ENCODE measurements at regions not wholly inside any gene's neighbourhood (a gene's known extent, or its start where the extent isn't known, plus 50 kb on each side); places are given as distances from the start of the nearest gene placed in this dataset.

DNA sequence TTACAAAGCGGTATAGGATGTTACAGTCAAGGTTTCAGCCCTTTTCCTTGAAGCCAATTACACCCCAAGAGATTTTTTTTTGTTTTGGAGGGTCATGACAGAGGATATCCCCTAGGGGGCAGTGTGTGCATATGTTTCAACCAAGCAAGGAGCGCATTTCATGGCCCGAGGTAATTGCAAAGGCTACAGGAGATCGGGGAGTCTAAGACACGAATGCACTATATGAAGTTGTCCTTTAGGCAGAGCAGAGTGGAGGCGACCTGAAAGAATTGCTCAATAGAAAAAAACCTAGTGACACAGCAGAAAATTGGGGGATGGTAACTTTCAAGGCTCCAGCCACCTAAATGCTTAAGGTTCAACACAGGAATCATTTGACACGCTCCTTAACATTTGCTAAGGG lies 219.8 kb upstream of the PARD3B start:
- Histone ChIP-seq H3K27ac (ENCODE audit: low read depth) (no peak overlapping the region), H3F3A (replicated peaks; ENCODE audit: low read depth) (no peaks in the 10 kb centered on the region), H2AFZ (no peak overlapping the region), H3K36me3 (ENCODE audit: insufficient read depth) (no peaks in the 10 kb centered on the region), H3K4me2 (no peak overlapping the region), H3K79me2 (replicated peaks; ENCODE audit: insufficient read depth) (no peaks in the 10 kb centered on the region), H3K27me3 (ENCODE audit: insufficient read depth) (no peaks in the 10 kb centered on the region), H4K20me1 (replicated peaks; ENCODE audit: insufficient read depth) (no peaks in the 10 kb centered on the region), H3K4me3 (no peak overlapping the region), H3K4me1 (ENCODE audit: insufficient read depth) (0 out of 2 replicates have a peak, but pooled peaks cover 2% of the 10 kb centered on the region), H3K9me2 (ENCODE audit: insufficient read depth) (no peaks in the 10 kb centered on the region)
- Mint-ChIP-seq H3K36me3 (ENCODE audit: low read depth) (no peaks in the 10 kb centered on the region), H3K4me3 (no peak overlapping the region), H3K9me3 (0 out of 3 replicates have a peak, but pooled peaks cover 4% of the 10 kb centered on the region), H3K27me3 (ENCODE audit: insufficient read depth, low read depth, poor library complexity) (peaks cover 2% of the 10 kb centered on the region), H3K27ac (no peak overlapping the region), H3K4me1 (peaks cover 13% of the 10 kb centered on the region)
- no peak for TF ChIP-seq ZNF114 (CRISPR knock-in tag; IDR thresholded peaks at IDR 0.05)
- no peak for TF ChIP-seq EZH2phosphoT487 (IDR thresholded peaks at IDR 0.05; ENCODE audit: unreplicated experiment)
- TF ChIP-seq, protein P1, sequence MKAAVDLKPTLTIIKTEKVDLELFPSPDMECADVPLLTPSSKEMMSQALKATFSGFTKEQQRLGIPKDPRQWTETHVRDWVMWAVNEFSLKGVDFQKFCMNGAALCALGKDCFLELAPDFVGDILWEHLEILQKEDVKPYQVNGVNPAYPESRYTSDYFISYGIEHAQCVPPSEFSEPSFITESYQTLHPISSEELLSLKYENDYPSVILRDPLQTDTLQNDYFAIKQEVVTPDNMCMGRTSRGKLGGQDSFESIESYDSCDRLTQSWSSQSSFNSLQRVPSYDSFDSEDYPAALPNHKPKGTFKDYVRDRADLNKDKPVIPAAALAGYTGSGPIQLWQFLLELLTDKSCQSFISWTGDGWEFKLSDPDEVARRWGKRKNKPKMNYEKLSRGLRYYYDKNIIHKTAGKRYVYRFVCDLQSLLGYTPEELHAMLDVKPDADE (IDR thresholded peaks at IDR 0.05), result no peak
- TF ChIP-seq, protein P2, sequence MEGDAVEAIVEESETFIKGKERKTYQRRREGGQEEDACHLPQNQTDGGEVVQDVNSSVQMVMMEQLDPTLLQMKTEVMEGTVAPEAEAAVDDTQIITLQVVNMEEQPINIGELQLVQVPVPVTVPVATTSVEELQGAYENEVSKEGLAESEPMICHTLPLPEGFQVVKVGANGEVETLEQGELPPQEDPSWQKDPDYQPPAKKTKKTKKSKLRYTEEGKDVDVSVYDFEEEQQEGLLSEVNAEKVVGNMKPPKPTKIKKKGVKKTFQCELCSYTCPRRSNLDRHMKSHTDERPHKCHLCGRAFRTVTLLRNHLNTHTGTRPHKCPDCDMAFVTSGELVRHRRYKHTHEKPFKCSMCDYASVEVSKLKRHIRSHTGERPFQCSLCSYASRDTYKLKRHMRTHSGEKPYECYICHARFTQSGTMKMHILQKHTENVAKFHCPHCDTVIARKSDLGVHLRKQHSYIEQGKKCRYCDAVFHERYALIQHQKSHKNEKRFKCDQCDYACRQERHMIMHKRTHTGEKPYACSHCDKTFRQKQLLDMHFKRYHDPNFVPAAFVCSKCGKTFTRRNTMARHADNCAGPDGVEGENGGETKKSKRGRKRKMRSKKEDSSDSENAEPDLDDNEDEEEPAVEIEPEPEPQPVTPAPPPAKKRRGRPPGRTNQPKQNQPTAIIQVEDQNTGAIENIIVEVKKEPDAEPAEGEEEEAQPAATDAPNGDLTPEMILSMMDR (conservative IDR thresholded peaks at IDR 0.05; ENCODE audit: low read depth in 2 of 2), result peak; percentile 92 to 95
- ATAC-seq (peak; percentile 95), DNase-seq (ENCODE audit: low spot score) (peak; percentile 88)

DNA sequence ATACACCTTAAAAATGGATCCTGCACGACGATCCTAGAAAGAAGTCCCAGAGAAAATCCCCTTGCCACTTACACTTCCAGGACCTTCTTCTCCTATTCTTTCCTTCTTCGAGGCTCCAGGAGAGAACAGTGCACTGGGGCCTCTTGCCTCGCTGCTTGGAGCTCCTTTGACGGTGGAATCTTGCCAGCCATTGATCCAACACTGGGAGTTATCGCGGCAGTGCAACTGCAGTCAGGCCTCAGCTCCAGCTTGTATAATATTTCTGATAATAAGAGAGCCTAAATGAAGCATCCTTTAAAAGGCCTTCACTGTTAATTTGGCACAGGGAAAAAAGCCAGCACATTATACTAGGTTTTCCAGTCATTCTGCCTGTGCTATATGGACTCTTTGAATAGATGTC lies 216.9 kb upstream of the PARD3B start:
- Histone ChIP-seq H3K79me2 (replicated peaks; ENCODE audit: insufficient read depth) (no peaks in the 10 kb centered on the region), H3K27me3 (ENCODE audit: insufficient read depth) (no peaks in the 10 kb centered on the region), H2AFZ (peak overlapping the region; percentile 85; the same call in 1 of the 2 replicates), H4K20me1 (replicated peaks; ENCODE audit: insufficient read depth) (no peaks in the 10 kb centered on the region), H3K9me2 (ENCODE audit: insufficient read depth) (no peaks in the 10 kb centered on the region), H3F3A (replicated peaks; ENCODE audit: low read depth) (no peaks in the 10 kb centered on the region), H3K4me1 (ENCODE audit: insufficient read depth) (0 out of 2 replicates have a peak, but pooled peaks cover 2% of the 10 kb centered on the region), H3K27ac (ENCODE audit: low read depth) (no peak overlapping the region), H3K4me3 (no peak overlapping the region), H3K36me3 (ENCODE audit: insufficient read depth) (no peaks in the 10 kb centered on the region), H3K4me2 (no peak overlapping the region)
- Mint-ChIP-seq H3K9me3 (no peaks in the 10 kb centered on the region), H3K4me1 (peaks cover 13% of the 10 kb centered on the region), H3K27ac (no peak overlapping the region), H3K4me3 (no peak overlapping the region), H3K36me3 (ENCODE audit: low read depth) (no peaks in the 10 kb centered on the region), H3K27me3 (ENCODE audit: insufficient read depth, low read depth, poor library complexity) (peaks cover 2% of the 10 kb centered on the region)
- DNase-seq (ENCODE audit: low spot score) (no peak), ATAC-seq (no peak)
- TF ChIP-seq ZNF331 (CRISPR knock-in tag; IDR thresholded peaks at IDR 0.05; ENCODE audit: low read depth), result no peak
- no peak for TF ChIP-seq NANOG (IDR thresholded peaks at IDR 0.05; ENCODE audit: borderline replicate concordance)
- no peak for TF ChIP-seq CREB1 (CRISPR knock-in tag; IDR thresholded peaks at IDR 0.05; ENCODE audit: low read depth)
- TF ChIP-seq EZH2 (IDR thresholded peaks at IDR 0.05; ENCODE audit: low read depth, unreplicated experiment), result no peak
- TF ChIP-seq, protein P2 (conservative IDR thresholded peaks at IDR 0.05; ENCODE audit: low read depth in 2 of 2), result no peak
- TF ChIP-seq, protein P3, sequence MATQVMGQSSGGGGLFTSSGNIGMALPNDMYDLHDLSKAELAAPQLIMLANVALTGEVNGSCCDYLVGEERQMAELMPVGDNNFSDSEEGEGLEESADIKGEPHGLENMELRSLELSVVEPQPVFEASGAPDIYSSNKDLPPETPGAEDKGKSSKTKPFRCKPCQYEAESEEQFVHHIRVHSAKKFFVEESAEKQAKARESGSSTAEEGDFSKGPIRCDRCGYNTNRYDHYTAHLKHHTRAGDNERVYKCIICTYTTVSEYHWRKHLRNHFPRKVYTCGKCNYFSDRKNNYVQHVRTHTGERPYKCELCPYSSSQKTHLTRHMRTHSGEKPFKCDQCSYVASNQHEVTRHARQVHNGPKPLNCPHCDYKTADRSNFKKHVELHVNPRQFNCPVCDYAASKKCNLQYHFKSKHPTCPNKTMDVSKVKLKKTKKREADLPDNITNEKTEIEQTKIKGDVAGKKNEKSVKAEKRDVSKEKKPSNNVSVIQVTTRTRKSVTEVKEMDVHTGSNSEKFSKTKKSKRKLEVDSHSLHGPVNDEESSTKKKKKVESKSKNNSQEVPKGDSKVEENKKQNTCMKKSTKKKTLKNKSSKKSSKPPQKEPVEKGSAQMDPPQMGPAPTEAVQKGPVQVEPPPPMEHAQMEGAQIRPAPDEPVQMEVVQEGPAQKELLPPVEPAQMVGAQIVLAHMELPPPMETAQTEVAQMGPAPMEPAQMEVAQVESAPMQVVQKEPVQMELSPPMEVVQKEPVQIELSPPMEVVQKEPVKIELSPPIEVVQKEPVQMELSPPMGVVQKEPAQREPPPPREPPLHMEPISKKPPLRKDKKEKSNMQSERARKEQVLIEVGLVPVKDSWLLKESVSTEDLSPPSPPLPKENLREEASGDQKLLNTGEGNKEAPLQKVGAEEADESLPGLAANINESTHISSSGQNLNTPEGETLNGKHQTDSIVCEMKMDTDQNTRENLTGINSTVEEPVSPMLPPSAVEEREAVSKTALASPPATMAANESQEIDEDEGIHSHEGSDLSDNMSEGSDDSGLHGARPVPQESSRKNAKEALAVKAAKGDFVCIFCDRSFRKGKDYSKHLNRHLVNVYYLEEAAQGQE (IDR thresholded peaks at IDR 0.05; ENCODE audit: unreplicated experiment), result no peak
- TF ChIP-seq, protein P1 (IDR thresholded peaks at IDR 0.05), result no peak
- TF ChIP-seq POLR2AphosphoS5 (IDR thresholded peaks at IDR 0.05; ENCODE audit: low read depth), result no peak
- no peak for TF ChIP-seq STAT1 (IDR thresholded peaks at IDR 0.05; ENCODE audit: unreplicated experiment)
- no peak for TF ChIP-seq ZNF114 (CRISPR knock-in tag; IDR thresholded peaks at IDR 0.05)

Measured in GM23338 (cell line).